Nephron progenitor cell (in vitro differentiated cells): ENCODE measurements at regions not wholly inside any gene's neighbourhood (a gene's known extent, or its start where the extent isn't known, plus 50 kb on each side); places are given as distances from the start of the nearest gene placed in this dataset.
A peak's percentile ranks its signal among the peaks of the same experiment; 100 is the strongest.

Source experiments
- DNase-seq: peaks from one replicate; pipeline ENCODE4 v3.0.0; 2021
- H3K27ac Mint-ChIP-seq: 2 replicates; pipeline ENCODE4 v1.8.0; 2021; ENCODE audit warnings: mild to moderate bottlenecking, moderate library complexity, mixed read lengths
- H3K27me3 Mint-ChIP-seq: 2 replicates; pipeline ENCODE4 v1.8.0; 2021; ENCODE audit warnings: mild to moderate bottlenecking, low read depth, mixed read lengths; ENCODE audit not compliant: poor library complexity
- H3K36me3 Mint-ChIP-seq: 2 replicates; pipeline ENCODE4 v1.8.0; 2021; ENCODE audit warnings: low read depth, mixed read lengths
- H3K4me1 Mint-ChIP-seq: 2 replicates; pipeline ENCODE4 v1.8.0; 2021; ENCODE audit warnings: mixed read lengths
- H3K4me3 Mint-ChIP-seq: 2 replicates; pipeline ENCODE4 v1.8.0; 2021; ENCODE audit warnings: mild to moderate bottlenecking, moderate library complexity, mixed read lengths
- H3K9me3 Mint-ChIP-seq: 2 replicates; pipeline ENCODE4 v1.8.0; 2021; ENCODE audit warnings: mild to moderate bottlenecking, moderate library complexity, mixed read lengths
- CTCF ChIP-seq: fragments of 200-600 bp; sonication (generic); IDR thresholded peaks from 2 replicates; pipeline ENCODE4 v1.5.0; 2021; ENCODE audit warnings: antibody characterized with exemption

DNA sequence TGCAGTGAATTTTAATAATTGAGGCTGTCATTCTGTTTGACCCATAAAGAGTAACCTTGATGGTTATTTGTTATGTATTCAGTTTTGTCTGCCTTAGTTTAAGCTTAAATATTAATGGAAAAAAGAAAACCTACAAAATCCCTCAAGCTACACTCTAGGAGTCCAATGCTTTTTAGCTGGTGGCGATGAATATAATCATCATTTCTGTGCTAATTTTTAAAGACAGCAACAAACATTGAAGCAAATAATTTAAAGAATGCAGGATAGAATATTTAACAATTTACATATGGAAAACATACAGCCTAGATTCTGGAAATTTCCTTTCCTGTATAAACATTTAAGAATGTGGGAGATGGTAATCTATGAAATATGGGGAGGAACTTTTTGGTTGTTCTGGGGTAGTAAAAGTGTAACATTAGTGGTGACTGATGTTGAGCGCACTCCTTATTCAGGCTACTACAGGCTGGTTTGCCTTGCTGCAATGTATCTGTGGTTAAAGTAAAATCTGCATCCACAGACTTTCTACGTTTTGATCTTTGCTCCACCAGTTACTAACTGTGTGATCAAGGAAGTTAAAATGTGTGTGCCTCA, 287.9 kb upstream of the DEFB112 start:
- Mint-ChIP-seq H3K27ac (no peak overlapping the region), H3K4me3 (no peak overlapping the region), H3K9me3 (no peaks in the 10 kb centered on the region), H3K4me1 (no peaks in the 10 kb centered on the region), H3K36me3 (no peaks in the 10 kb centered on the region), H3K27me3 (peaks cover 3% of the 10 kb centered on the region)
- no peak for TF ChIP-seq CTCF
- no peak for DNase-seq

GRCh38 chr6:50353603-50354002, 303.9 kb upstream of the DEFB112 start:
- no peak overlapping the region for H3K4me3 Mint-ChIP-seq
- no peaks in the 10 kb centered on the region for H3K4me1 Mint-ChIP-seq
- peaks cover 4% of the 10 kb centered on the region for H3K9me3 Mint-ChIP-seq
- H3K27ac Mint-ChIP-seq, result peak overlapping the region; percentile 29
- H3K36me3 Mint-ChIP-seq, result no peaks in the 10 kb centered on the region
- TF ChIP-seq CTCF, result no peak
- no peak for DNase-seq
- H3K27me3 Mint-ChIP-seq, result no peaks in the 10 kb centered on the region

DNA sequence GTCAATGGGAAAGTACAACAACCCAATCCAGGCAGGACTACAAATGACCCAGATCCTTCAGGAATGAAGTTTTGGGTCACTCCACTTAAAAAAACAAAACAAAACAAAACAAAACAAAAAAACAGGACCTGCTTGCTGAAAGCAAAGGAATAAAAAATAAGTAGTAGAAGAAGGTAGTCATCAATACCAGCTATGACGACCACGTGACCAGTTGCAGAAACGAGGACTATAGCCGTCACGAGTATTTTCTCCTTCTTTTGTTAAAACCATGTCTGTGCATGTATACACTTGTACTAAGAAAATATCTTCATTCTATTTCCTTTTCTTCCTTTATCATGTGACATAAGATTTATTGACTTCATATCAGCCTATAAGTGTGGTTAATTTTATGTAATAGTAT, 308.4 kb upstream of the DEFB112 start:
- Mint-ChIP-seq H3K4me1 (no peaks in the 10 kb centered on the region), H3K9me3 (peaks cover 4% of the 10 kb centered on the region), H3K27ac (no peak overlapping the region), H3K36me3 (no peaks in the 10 kb centered on the region), H3K27me3 (no peaks in the 10 kb centered on the region), H3K4me3 (no peak overlapping the region)
- DNase-seq, result no peak
- no peak for TF ChIP-seq CTCF

GRCh38 chr6:50361641-50362331, 312.1 kb upstream of the DEFB112 start:
- Mint-ChIP-seq H3K4me3 (no peak overlapping the region), H3K27ac (no peak overlapping the region), H3K36me3 (no peaks in the 10 kb centered on the region), H3K27me3 (no peaks in the 10 kb centered on the region), H3K9me3 (no peaks in the 10 kb centered on the region), H3K4me1 (no peaks in the 10 kb centered on the region)
- TF ChIP-seq CTCF, result no peak
- DNase-seq, result no peak

DNA sequence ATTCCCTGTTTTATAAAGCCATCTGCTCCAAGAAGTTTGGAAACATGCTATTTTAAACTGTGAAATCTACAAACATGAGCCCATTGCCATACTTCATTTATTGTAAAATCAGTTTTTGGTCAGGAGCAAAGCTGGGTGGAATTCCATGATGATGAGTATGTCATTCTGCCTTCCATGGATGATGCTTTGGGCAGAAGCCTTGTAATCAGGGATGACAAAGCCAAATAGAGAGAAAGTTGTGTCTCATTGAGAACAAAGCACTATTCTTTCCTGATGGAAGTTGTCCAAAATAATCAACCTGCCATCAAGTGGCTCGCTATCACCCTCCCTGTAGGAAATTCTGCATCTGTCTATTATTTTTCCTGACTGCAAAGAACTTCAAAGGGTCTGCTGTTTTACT, 313.0 kb upstream of the DEFB112 start:
- no peaks in the 10 kb centered on the region for H3K9me3 Mint-ChIP-seq
- no peak for DNase-seq
- H3K27ac Mint-ChIP-seq, result no peak overlapping the region
- H3K4me1 Mint-ChIP-seq, result no peaks in the 10 kb centered on the region
- TF ChIP-seq CTCF, result no peak
- no peaks in the 10 kb centered on the region for H3K36me3 Mint-ChIP-seq
- no peak overlapping the region for H3K4me3 Mint-ChIP-seq
- no peaks in the 10 kb centered on the region for H3K27me3 Mint-ChIP-seq

- Mint-ChIP-seq H3K9me3 (no peaks in the 10 kb centered on the region), H3K27me3 (no peaks in the 10 kb centered on the region), H3K4me1 (no peaks in the 10 kb centered on the region), H3K36me3 (no peaks in the 10 kb centered on the region), H3K4me3 (no peak overlapping the region), H3K27ac (no peak overlapping the region)
- TF ChIP-seq CTCF, result no peak
- no peak for DNase-seq
Observed at GRCh38 chr6:50369996-50370395, 320.3 kb upstream of the DEFB112 start.
